ENCODE measurements at regions not wholly inside any gene's neighbourhood (a gene's known extent, or its start where the extent isn't known, plus 50 kb on each side); places are given as distances from the start of the nearest gene placed in this dataset.
"Not testable (repeated sequence)": the region's sequence is repeated elsewhere in the genome, so short reads cannot be mapped to it uniquely, and the experiment has no call there.

- no peaks in the 10 kb centered on the region for H3K36me3 ChIP-seq
- H3K4me1 ChIP-seq (ENCODE audit: low read depth): no peaks in the 10 kb centered on the region
- TF ChIP-seq, protein P1, sequence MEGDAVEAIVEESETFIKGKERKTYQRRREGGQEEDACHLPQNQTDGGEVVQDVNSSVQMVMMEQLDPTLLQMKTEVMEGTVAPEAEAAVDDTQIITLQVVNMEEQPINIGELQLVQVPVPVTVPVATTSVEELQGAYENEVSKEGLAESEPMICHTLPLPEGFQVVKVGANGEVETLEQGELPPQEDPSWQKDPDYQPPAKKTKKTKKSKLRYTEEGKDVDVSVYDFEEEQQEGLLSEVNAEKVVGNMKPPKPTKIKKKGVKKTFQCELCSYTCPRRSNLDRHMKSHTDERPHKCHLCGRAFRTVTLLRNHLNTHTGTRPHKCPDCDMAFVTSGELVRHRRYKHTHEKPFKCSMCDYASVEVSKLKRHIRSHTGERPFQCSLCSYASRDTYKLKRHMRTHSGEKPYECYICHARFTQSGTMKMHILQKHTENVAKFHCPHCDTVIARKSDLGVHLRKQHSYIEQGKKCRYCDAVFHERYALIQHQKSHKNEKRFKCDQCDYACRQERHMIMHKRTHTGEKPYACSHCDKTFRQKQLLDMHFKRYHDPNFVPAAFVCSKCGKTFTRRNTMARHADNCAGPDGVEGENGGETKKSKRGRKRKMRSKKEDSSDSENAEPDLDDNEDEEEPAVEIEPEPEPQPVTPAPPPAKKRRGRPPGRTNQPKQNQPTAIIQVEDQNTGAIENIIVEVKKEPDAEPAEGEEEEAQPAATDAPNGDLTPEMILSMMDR (IDR thresholded peaks at IDR 0.05; ENCODE audit: low read depth, low read length): no peak
These were observed 199.1 kb downstream of the FZD1 start for GRCh38 chr7:91463330-91463729.

GRCh38 chr7:91465595-91466061, 201.4 kb downstream of the FZD1 start:
- TF ChIP-seq, protein P1 (IDR thresholded peaks at IDR 0.05; ENCODE audit: low read depth, low read length): no peak
- H3K4me1 ChIP-seq (ENCODE audit: low read depth): no peaks in the 10 kb centered on the region
- H3K4me3 ChIP-seq: no peak overlapping the region
- no peaks in the 10 kb centered on the region for H3K27me3 ChIP-seq
- no peaks in the 10 kb centered on the region for H3K36me3 ChIP-seq
- H3K9me3 ChIP-seq (ENCODE audit: low read depth): no peaks in the 10 kb centered on the region
- DNase-seq (ENCODE audit: low read depth in 1 of 2, low spot score in 1 of 2): peak in 1 of 2 donors; percentile 13
- H3K27ac ChIP-seq: no peak overlapping the region

More at GRCh38 chr7:91463330-91463729, 199.1 kb downstream of the FZD1 start:
- H3K9me3 ChIP-seq (ENCODE audit: low read depth): no peaks in the 10 kb centered on the region
- H3K4me3 ChIP-seq: no peak overlapping the region
- H3K27me3 ChIP-seq: no peaks in the 10 kb centered on the region
- H3K27ac ChIP-seq: no peak overlapping the region
- DNase-seq (ENCODE audit: low read depth in 1 of 2, low spot score in 1 of 2): no peak

DNA sequence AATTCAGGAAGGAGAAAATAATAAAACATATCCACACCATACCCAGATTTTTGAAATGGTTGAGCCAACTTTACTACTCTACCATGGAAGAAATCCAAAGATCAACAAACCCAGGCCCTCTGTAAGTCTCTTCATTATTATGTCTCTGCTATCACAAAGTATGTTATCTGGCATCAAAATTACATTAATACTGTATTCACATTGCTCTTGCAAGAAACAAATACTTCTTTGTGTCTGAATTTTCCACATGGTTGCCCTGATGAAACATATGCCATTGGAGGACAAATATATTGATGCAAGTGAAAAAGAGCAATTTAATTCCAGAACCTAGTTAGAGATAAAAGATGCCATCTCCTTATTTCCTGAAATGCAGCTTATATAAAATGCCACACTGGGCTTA, 204.0 kb downstream of the FZD1 start:
- Histone ChIP-seq H3K27ac (no peak overlapping the region), H3K9me3 (ENCODE audit: low read depth) (no peaks in the 10 kb centered on the region), H3K36me3 (no peaks in the 10 kb centered on the region), H3K27me3 (no peaks in the 10 kb centered on the region), H3K4me1 (ENCODE audit: low read depth) (no peaks in the 10 kb centered on the region), H3K4me3 (no peak overlapping the region)
- no peak for DNase-seq (ENCODE audit: low read depth in 1 of 2, low spot score in 1 of 2)
- TF ChIP-seq, protein P1 (IDR thresholded peaks at IDR 0.05; ENCODE audit: low read depth, low read length): no peak

- TF ChIP-seq, protein P1 (IDR thresholded peaks at IDR 0.05; ENCODE audit: low read depth, low read length): no peak
- no peaks in the 10 kb centered on the region for H3K27me3 ChIP-seq
- H3K27ac ChIP-seq: no peak overlapping the region
- H3K4me3 ChIP-seq: no peak overlapping the region
- no peaks in the 10 kb centered on the region for H3K9me3 ChIP-seq (ENCODE audit: low read depth)
- H3K36me3 ChIP-seq: no peaks in the 10 kb centered on the region
- H3K4me1 ChIP-seq (ENCODE audit: low read depth): no peaks in the 10 kb centered on the region
- no peak for DNase-seq (ENCODE audit: low read depth in 1 of 2, low spot score in 1 of 2)
These were observed 209.4 kb downstream of the FZD1 start for GRCh38 chr7:91473619-91474018.

DNA sequence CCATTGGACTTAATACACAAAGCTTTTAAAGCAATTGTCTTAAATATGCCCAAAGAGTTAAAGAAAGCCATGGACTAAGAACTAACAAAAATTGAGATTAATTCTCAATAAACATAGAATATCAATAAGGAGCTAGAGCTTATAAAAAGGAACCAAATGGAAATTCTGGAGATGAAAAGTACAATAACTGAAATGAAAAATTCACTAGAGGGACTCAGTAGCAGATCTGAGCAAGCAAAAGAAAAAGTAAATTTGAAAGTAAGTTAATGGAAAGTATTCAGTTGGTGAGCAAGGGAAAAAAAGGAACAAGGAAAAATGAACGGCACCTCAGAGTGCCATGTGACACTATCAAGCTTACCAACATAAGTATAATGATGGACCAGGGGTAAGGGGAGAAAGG, 209.8 kb downstream of the FZD1 start:
- Histone ChIP-seq H3K27me3 (no peaks in the 10 kb centered on the region), H3K4me1 (ENCODE audit: low read depth) (no peaks in the 10 kb centered on the region), H3K27ac (no peak overlapping the region), H3K36me3 (no peaks in the 10 kb centered on the region), H3K4me3 (no peak overlapping the region), H3K9me3 (ENCODE audit: low read depth) (no peaks in the 10 kb centered on the region)
- no peak for DNase-seq (ENCODE audit: low read depth in 1 of 2, low spot score in 1 of 2)
- TF ChIP-seq, protein P1 (IDR thresholded peaks at IDR 0.05; ENCODE audit: low read depth, low read length): no peak

GRCh38 chr7:91480470-91480869, 216.2 kb downstream of the FZD1 start:
- H3K4me3 ChIP-seq; H3K4me1 ChIP-seq (ENCODE audit: low read depth); H3K27ac ChIP-seq; H3K36me3 ChIP-seq; H3K9me3 ChIP-seq (ENCODE audit: low read depth); H3K27me3 ChIP-seq; DNase-seq (ENCODE audit: low read depth in 1 of 2, low spot score in 1 of 2): not testable (repeated sequence)
